Smooth muscle cell (in vitro differentiated cells): ENCODE measurements at regions not wholly inside any gene's neighbourhood (a gene's known extent, or its start where the extent isn't known, plus 50 kb on each side); places are given as distances from the start of the nearest gene placed in this dataset.

Source experiments
- DNase-seq: peaks from one replicate; lab custom pipeline; 2025; ENCODE audit not compliant: unreplicated experiment; lab: John Stamatoyannopoulos, UW
- H2AFZ ChIP-seq: fragments of 200-600 bp; sonication (generic); 2 replicates; pipeline ENCODE4 v1.6.0; 2016; ENCODE audit warnings: antibody characterized with exemption, low read depth, mild to moderate bottlenecking
- H3F3A ChIP-seq: fragments of 200-600 bp; sonication (generic); 2 replicates; pipeline ENCODE4 v1.6.0; 2017; ENCODE audit warnings: antibody characterized with exemption, low read depth
- H3K27ac ChIP-seq: fragments of 200-600 bp; sonication (generic); 2 replicates; pipeline ENCODE4 v1.5.1; 2016; ENCODE audit warnings: low read depth, mild to moderate bottlenecking
- H3K27me3 ChIP-seq: fragments of 200-600 bp; sonication (generic); 2 replicates; pipeline ENCODE4 v1.6.1; 2016; ENCODE audit warnings: low read depth, mild to moderate bottlenecking
- H3K36me3 ChIP-seq: fragments of 200-600 bp; sonication (generic); 2 replicates; pipeline ENCODE4 v1.5.1; 2016; ENCODE audit warnings: low read depth
- H3K4me1 ChIP-seq: fragments of 200-600 bp; sonication (generic); 2 replicates; pipeline ENCODE4 v1.5.1; 2016; ENCODE audit warnings: low read depth
- H3K4me2 ChIP-seq: fragments of 200-600 bp; sonication (generic); 2 replicates; pipeline ENCODE4 v1.6.0; 2016; ENCODE audit warnings: mild to moderate bottlenecking
- H3K4me3 ChIP-seq: fragments of 200-600 bp; sonication (generic); 2 replicates; pipeline ENCODE4 v1.5.1; 2016; ENCODE audit warnings: mild to moderate bottlenecking
- H3K79me2 ChIP-seq: fragments of 200-600 bp; sonication (generic); 2 replicates; pipeline ENCODE4 v1.6.0; 2016; ENCODE audit warnings: low read depth, mild to moderate bottlenecking
- H3K9ac ChIP-seq: fragments of 200-600 bp; sonication (generic); 2 replicates; pipeline ENCODE4 v1.6.0; 2016; ENCODE audit warnings: low read depth
- H3K9me3 ChIP-seq: fragments of 200-600 bp; sonication (generic); replicated peaks from 2 replicates; pipeline ENCODE4 v1.5.1; 2016; ENCODE audit warnings: low read depth
- H4K20me1 ChIP-seq: fragments of 200-600 bp; sonication (generic); 2 replicates; pipeline ENCODE4 v1.6.0; 2016; ENCODE audit warnings: low read depth
- WGBS: methylation state at CpG from one replicate; pipeline ENCODE4 v1.1.7; 2016; ENCODE audit warnings: low lambda C conversion rate; 5-methylcytosine and 5-hydroxymethylcytosine counted together
- TF ChIP-seq, protein P1 (sequence below): fragments of 200-600 bp; sonication (generic); IDR thresholded peaks from 2 replicates; pipeline ENCODE4 v1.5.1; 2017; ENCODE audit warnings: borderline replicate concordance, mild to moderate bottlenecking, antibody characterized with exemption; ENCODE audit not compliant: insufficient read depth, poor library complexity, severe bottlenecking

DNA sequence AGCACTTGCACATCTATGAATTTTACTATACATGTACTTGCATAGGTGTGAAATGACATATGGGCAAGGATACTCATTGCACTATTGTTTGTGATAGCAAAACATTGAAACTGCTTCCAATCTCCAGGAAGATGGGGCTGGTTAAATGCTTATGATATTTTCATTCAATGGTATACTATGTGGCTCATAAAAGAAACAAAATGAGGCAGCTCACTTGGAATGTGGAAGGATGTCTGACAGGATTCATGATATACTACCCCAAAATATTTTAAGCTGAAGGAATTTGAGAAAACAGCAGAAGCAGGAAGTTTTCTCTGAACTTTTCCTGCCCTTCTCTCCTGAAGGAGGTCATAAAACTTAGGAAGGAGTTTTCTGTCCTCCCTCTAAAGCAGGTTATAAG is 99.6 kb upstream of the CAST start:
- H3K4me1 ChIP-seq = no peaks in the 10 kb centered on the region
- no peaks in the 10 kb centered on the region for H3K79me2 ChIP-seq
- H3K36me3 ChIP-seq = no peaks in the 10 kb centered on the region
- no peaks in the 10 kb centered on the region for H3K9me3 ChIP-seq
- H4K20me1 ChIP-seq = no peaks in the 10 kb centered on the region
- no peaks in the 10 kb centered on the region for H3F3A ChIP-seq
- no peak overlapping the region for H3K4me2 ChIP-seq
- no peak overlapping the region for H3K4me3 ChIP-seq
- TF ChIP-seq, protein P1, sequence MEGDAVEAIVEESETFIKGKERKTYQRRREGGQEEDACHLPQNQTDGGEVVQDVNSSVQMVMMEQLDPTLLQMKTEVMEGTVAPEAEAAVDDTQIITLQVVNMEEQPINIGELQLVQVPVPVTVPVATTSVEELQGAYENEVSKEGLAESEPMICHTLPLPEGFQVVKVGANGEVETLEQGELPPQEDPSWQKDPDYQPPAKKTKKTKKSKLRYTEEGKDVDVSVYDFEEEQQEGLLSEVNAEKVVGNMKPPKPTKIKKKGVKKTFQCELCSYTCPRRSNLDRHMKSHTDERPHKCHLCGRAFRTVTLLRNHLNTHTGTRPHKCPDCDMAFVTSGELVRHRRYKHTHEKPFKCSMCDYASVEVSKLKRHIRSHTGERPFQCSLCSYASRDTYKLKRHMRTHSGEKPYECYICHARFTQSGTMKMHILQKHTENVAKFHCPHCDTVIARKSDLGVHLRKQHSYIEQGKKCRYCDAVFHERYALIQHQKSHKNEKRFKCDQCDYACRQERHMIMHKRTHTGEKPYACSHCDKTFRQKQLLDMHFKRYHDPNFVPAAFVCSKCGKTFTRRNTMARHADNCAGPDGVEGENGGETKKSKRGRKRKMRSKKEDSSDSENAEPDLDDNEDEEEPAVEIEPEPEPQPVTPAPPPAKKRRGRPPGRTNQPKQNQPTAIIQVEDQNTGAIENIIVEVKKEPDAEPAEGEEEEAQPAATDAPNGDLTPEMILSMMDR = no peak
- no peaks in the 10 kb centered on the region for H3K27me3 ChIP-seq
- H3K27ac ChIP-seq = no peak overlapping the region
- H2AFZ ChIP-seq = no peak overlapping the region
- no peak for DNase-seq
- no peak overlapping the region for H3K9ac ChIP-seq

DNA sequence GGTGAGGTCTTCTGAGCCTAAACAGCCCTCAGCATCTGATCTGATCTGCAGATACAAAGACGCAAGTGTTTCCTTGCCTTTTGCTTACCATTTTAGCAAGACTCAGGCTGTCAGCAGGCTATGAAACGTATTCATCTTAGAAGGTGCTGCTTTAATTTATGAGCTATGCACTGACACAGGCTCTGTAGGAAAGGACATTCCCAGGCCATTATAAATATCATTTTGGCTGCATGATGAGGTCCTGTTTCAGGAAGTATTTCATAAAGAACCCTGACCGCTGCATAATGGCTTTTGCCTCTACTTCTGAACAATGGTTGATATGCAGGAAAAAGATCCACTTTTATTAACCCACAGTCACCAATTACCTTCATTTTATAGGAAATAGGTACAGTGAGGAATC is 98.4 kb upstream of the CAST start:
- Histone ChIP-seq H3K9me3 (no peaks in the 10 kb centered on the region), H3F3A (no peaks in the 10 kb centered on the region), H3K9ac (no peak overlapping the region), H3K36me3 (no peaks in the 10 kb centered on the region), H3K4me2 (no peak overlapping the region), H3K27me3 (no peaks in the 10 kb centered on the region), H3K27ac (no peak overlapping the region), H3K4me3 (no peak overlapping the region), H4K20me1 (no peaks in the 10 kb centered on the region), H3K79me2 (no peaks in the 10 kb centered on the region), H2AFZ (no peak overlapping the region), H3K4me1 (no peaks in the 10 kb centered on the region)
- WGBS = 79% methylated on average over 3 of the region's 3 CpGs
- DNase-seq = no peak
- TF ChIP-seq, protein P1 = no peak

- peak overlapping the region; percentile 15 for H3K9ac ChIP-seq
- H4K20me1 ChIP-seq = no peaks in the 10 kb centered on the region
- H3K4me1 ChIP-seq = no peaks in the 10 kb centered on the region
- H3K9me3 ChIP-seq = no peaks in the 10 kb centered on the region
- H3K36me3 ChIP-seq = no peaks in the 10 kb centered on the region
- TF ChIP-seq, protein P1 = no peak
- 68% methylated on average over 8 of the region's 8 CpGs for WGBS
- H3K79me2 ChIP-seq = no peaks in the 10 kb centered on the region
- H3K4me2 ChIP-seq = no peak overlapping the region
- no peaks in the 10 kb centered on the region for H3F3A ChIP-seq
- DNase-seq = no peak
- H2AFZ ChIP-seq = no peak overlapping the region
- no peak overlapping the region for H3K27ac ChIP-seq
- no peak overlapping the region for H3K4me3 ChIP-seq
- H3K27me3 ChIP-seq = no peaks in the 10 kb centered on the region
These were observed 96.5 kb upstream of the CAST start for GRCh38 chr5:96565582-96566265.
